Gastroesophageal sphincter (tissue), 4 donors: ENCODE measurements at regions not wholly inside any gene's neighbourhood (a gene's known extent, or its start where the extent isn't known, plus 50 kb on each side); places are given as distances from the start of the nearest gene placed in this dataset.

Experiments used
- ATAC-seq: fragments of 150-250 bp; one replicate; pipeline ENCODE4 v1.9.1; 2016; ENCODE audit warnings: mild to moderate bottlenecking, moderate library complexity
- H3K27ac ChIP-seq, 4 donors: fragments of 200-600 bp; sonication (generic) in 3 of 4; 1 replicate in 3 of 4; 2 replicates in 1 of 4; pipeline ENCODE4 v1.5.1; 2016 to 2019
- H3K27me3 ChIP-seq: fragments of 200-600 bp; sonication (generic); one replicate; pipeline ENCODE4 v1.5.1; 2019
- H3K36me3 ChIP-seq, 2 donors: fragments of 200-600 bp; sonication (generic); one replicate each; pipeline ENCODE4 v1.5.1; 2019; ENCODE audit warnings: control low read depth in 1 of 2
- H3K4me1 ChIP-seq, 3 donors: fragments of 200-600 bp; sonication (generic); 1 replicate in 2 of 3; 2 replicates in 1 of 3; pipeline ENCODE4 v1.5.1; 2016 to 2019; ENCODE audit warnings: control low read depth in 2 of 3
- H3K4me3 ChIP-seq, 2 donors: fragments of 200-600 bp; sonication (generic); one replicate each; pipeline ENCODE4 v1.5.1; 2019; ENCODE audit warnings: mild to moderate bottlenecking in 1 of 2, moderate library complexity in 1 of 2
- H3K9me3 ChIP-seq, 3 donors: fragments of 200-600 bp; sonication (generic); one replicate each; pipeline ENCODE4 v1.5.1; 2017 to 2019; ENCODE audit warnings: control low read depth in 2 of 3
- EP300 ChIP-seq: sonication (generic); formaldehyde crosslinking; IDR thresholded peaks from one replicate; pipeline ENCODE4 v1.6.1; 2017; ENCODE audit warnings: antibody characterized with exemption, mild to moderate bottlenecking
- POLR2A ChIP-seq, 2 donors: fragments of 450-650 bp; IDR thresholded peaks; one replicate each; pipeline ENCODE4 v1.6.1; 2017; ENCODE audit warnings: antibody characterized with exemption in 2 of 2, mild to moderate bottlenecking in 2 of 2, moderate library complexity in 1 of 2
- POLR2AphosphoS5 ChIP-seq: sonication (generic); formaldehyde crosslinking; IDR thresholded peaks from one replicate; pipeline ENCODE4 v1.6.1; 2017; ENCODE audit warnings: antibody characterized with exemption
- WGBS, 2 donors: methylation state at CpG; one replicate each; pipeline ENCODE4 v1.1.5; 2018; ENCODE audit warnings: low coverage in 1 of 2; 5-methylcytosine and 5-hydroxymethylcytosine counted together
- TF ChIP-seq, protein P1 (sequence below), 4 experiments: fragments of 200-600 bp in 2 of 4; fragments of 450-650 bp in 2 of 4; sonication (generic) in 1 of 4; IDR thresholded peaks; one replicate each; pipeline ENCODE4 v1.5.1; 2017 to 2019; ENCODE audit warnings: antibody characterized with exemption in 4 of 4, mild to moderate bottlenecking in 2 of 4, moderate library complexity in 2 of 4

DNA sequence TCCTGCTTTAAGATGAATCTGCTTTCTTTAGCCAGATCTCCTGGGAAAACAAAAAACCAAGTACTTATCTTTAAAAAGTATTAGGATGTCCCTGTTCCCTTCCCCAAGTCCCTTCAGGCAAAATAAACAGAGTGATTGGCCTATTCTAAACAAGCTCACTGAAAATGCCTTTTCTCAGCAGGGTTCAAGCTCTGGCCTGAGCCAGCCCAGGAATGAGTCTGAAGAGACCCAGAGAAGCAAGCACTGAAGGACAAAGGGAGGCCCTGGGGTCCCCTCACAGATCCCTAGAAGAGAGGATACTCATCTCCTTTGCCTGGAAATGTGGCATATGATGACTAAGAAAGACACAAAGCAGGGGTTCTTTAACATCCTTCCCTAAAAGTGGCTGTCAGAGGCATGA is 66.8 kb upstream of the MAP1B start:
- no peak for ATAC-seq
- no peaks in the 10 kb centered on the region for H3K4me1 ChIP-seq

DNA sequence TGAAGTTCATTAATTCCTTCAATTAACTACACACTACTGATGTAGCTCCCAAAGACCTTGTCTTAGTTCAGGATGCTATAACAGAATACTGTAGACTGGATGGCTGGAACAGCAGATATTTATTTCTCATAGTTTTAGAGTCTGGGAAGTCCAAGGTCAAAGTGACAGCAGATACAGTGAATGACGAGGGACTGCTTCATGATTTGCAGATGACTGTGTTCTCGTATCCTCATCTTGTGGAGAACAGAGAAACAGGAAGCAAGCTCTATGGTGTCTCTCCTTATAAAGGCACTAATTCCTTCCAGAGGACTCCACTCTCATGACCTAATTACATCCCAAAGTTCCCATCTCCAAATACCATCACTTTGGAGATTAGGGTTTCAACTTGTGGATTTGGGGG is 65.6 kb upstream of the MAP1B start:
- no peak for TF ChIP-seq POLR2A (IDR thresholded peaks at IDR 0.05)
- no peak for TF ChIP-seq POLR2AphosphoS5
- TF ChIP-seq, protein P1, sequence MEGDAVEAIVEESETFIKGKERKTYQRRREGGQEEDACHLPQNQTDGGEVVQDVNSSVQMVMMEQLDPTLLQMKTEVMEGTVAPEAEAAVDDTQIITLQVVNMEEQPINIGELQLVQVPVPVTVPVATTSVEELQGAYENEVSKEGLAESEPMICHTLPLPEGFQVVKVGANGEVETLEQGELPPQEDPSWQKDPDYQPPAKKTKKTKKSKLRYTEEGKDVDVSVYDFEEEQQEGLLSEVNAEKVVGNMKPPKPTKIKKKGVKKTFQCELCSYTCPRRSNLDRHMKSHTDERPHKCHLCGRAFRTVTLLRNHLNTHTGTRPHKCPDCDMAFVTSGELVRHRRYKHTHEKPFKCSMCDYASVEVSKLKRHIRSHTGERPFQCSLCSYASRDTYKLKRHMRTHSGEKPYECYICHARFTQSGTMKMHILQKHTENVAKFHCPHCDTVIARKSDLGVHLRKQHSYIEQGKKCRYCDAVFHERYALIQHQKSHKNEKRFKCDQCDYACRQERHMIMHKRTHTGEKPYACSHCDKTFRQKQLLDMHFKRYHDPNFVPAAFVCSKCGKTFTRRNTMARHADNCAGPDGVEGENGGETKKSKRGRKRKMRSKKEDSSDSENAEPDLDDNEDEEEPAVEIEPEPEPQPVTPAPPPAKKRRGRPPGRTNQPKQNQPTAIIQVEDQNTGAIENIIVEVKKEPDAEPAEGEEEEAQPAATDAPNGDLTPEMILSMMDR (IDR thresholded peaks at IDR 0.05) = no peak
- Histone ChIP-seq H3K9me3 (no peaks in the 10 kb centered on the region), H3K4me3 (no peak overlapping the region), H3K4me1 (no peaks in the 10 kb centered on the region), H3K36me3 (no peaks in the 10 kb centered on the region), H3K27me3 (no peaks in the 10 kb centered on the region), H3K27ac (no peak overlapping the region)
- 62 to 79% methylated on average over 2 of the region's 2 CpGs for WGBS, 2 donors
- ATAC-seq = no peak

More for the DNA sequence above, 66.8 kb upstream of the MAP1B start:
- TF ChIP-seq, protein P1 (IDR thresholded peaks at IDR 0.05) = no peak
- Histone ChIP-seq H3K27ac (no peak overlapping the region), H3K27me3 (no peaks in the 10 kb centered on the region), H3K9me3 (no peaks in the 10 kb centered on the region), H3K36me3 (no peaks in the 10 kb centered on the region), H3K4me3 (no peak overlapping the region)

DNA sequence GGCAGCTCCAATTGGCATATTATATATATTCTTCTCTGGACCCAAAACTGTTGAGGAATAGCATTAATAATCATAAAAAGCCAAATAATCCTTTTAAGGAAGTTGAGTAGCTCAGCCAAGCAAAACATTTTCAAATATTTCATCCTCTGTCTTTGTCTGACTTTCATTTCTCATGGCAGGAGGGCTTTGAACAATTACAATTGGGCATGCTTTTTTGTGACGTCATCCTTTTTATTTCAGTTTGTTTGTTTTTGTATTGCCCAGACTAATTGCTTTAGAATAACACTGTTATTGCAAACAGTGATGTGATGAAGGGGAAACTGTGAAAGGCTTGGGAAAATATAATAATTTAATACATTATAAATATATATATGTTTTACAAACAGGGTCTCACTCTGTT is 65.2 kb upstream of the MAP1B start:
- Histone ChIP-seq H3K27me3 (no peaks in the 10 kb centered on the region), H3K4me3 (no peak overlapping the region), H3K9me3 (peaks cover 0 to 2% (median 0%) of the 10 kb centered on the region in 3 donors), H3K4me1 (no peaks in the 10 kb centered on the region), H3K27ac (no peak overlapping the region), H3K36me3 (no peaks in the 10 kb centered on the region)
- WGBS, 2 donors = 56 to 63% methylated on average over 1 of the region's 1 CpG
- TF ChIP-seq POLR2A (IDR thresholded peaks at IDR 0.05) = no peak
- TF ChIP-seq POLR2AphosphoS5 = no peak
- TF ChIP-seq, protein P1 (IDR thresholded peaks at IDR 0.05) = no peak
- no peak for TF ChIP-seq EP300
- no peak for ATAC-seq

DNA sequence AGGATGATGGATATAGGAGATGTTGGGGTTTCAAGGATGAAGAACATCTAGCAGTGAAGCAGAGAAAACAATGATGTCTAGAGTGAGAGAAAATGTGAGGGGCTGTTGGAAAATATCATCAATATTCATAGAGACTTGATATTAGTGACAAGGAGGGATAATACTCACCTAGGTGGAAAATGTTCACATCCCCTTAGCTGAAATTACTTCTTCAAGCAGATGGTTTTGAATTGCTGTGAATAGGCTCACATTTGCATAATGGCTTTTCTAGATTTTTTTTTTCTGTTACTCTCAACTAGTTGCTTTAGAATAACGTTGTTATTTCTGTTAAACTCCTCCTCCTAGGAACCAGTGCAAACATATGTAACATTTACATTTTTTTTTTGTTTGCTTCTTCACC is 61.6 kb upstream of the MAP1B start:
- Histone ChIP-seq H3K4me1 (no peaks in the 10 kb centered on the region), H3K9me3 (peaks cover 0 to 9% (median 0%) of the 10 kb centered on the region in 3 donors), H3K27ac (no peak overlapping the region), H3K4me3 (no peak overlapping the region), H3K27me3 (no peaks in the 10 kb centered on the region), H3K36me3 (no peaks in the 10 kb centered on the region)
- WGBS, 2 donors = 39 to 45% methylated on average over 1 of the region's 1 CpG
- TF ChIP-seq EP300 (no peak), POLR2AphosphoS5 (no peak), POLR2A (IDR thresholded peaks at IDR 0.05) (no peak)
- TF ChIP-seq, protein P1 (IDR thresholded peaks at IDR 0.05) = no peak
- no peak for ATAC-seq

DNA sequence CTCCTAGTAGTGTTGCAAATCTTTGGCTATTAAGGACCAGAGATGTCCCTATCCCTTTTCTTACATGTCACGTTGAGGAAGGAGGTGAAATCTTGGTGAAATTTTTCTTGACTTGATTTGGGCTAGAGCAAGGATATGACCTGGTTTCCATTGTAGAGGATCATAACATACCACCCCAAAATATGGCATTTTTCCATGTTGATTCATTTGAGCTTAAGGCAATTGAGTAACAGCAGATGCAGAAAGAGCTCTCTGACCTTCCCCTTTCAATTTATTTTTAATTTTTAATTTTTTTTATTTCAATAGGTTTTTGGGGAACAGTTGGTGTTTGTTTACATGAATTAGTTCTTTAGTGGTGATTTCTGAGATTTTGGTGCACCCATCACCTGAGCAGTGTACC is 61.2 kb upstream of the MAP1B start:
- Histone ChIP-seq H3K36me3 (no peaks in the 10 kb centered on the region), H3K4me1 (no peaks in the 10 kb centered on the region), H3K27ac (no peak overlapping the region), H3K9me3 (peaks cover 0 to 9% (median 0%) of the 10 kb centered on the region in 3 donors), H3K27me3 (no peaks in the 10 kb centered on the region), H3K4me3 (no peak overlapping the region)
- no peak for ATAC-seq
- 70 to 100% methylated on average over 1 of the region's 1 CpG for WGBS, 2 donors
- TF ChIP-seq POLR2AphosphoS5 = no peak
- TF ChIP-seq, protein P1 (IDR thresholded peaks at IDR 0.05) = no peak
- no peak for TF ChIP-seq POLR2A (IDR thresholded peaks at IDR 0.05)
- no peak for TF ChIP-seq EP300
